H9 (cell line): ENCODE measurements at regions not wholly inside any gene's neighbourhood (a gene's known extent, or its start where the extent isn't known, plus 50 kb on each side); places are given as distances from the start of the nearest gene placed in this dataset.

ENCODE experiments used
- DNase-seq: peaks from one replicate; pipeline ENCODE4 v3.0.0-alpha.2; 2017
- H2AFZ ChIP-seq: one replicate; pipeline ENCODE4 v1.6.1; 2013; ENCODE audit warnings: mild to moderate bottlenecking, low read length, control low read depth, moderate library complexity
- H2AK5ac ChIP-seq: 2 replicates; pipeline ENCODE4 v1.6.1; 2013; ENCODE audit warnings: low read length, control low read depth, mixed read lengths; ENCODE audit not compliant: insufficient read length
- H2BK120ac ChIP-seq: one replicate; pipeline ENCODE4 v1.6.1; 2013; ENCODE audit warnings: low read depth, mild to moderate bottlenecking, low read length, control low read depth, inconsistent platforms; ENCODE audit not compliant: poor library complexity, severe bottlenecking
- H2BK12ac ChIP-seq: 2 replicates; pipeline ENCODE4 v1.6.1; 2013; ENCODE audit warnings: low read length, control low read depth, mixed read lengths, low read depth; ENCODE audit not compliant: insufficient read length
- H2BK15ac ChIP-seq: 2 replicates; pipeline ENCODE4 v1.6.1; 2013; ENCODE audit warnings: low read depth, low read length, control low read depth
- H2BK20ac ChIP-seq: one replicate; pipeline ENCODE4 v1.6.1; 2013; ENCODE audit warnings: low read depth, mild to moderate bottlenecking, low read length, control low read depth, inconsistent platforms; ENCODE audit not compliant: poor library complexity, severe bottlenecking
- H2BK5ac ChIP-seq: 2 replicates; pipeline ENCODE4 v1.6.1; 2013; ENCODE audit warnings: low read length, control low read depth, mixed read lengths; ENCODE audit not compliant: insufficient read length
- H3K14ac ChIP-seq: 2 replicates; pipeline ENCODE4 v1.6.1; 2013; ENCODE audit warnings: low read length, control low read depth; ENCODE audit not compliant: insufficient read depth
- H3K18ac ChIP-seq: 2 replicates; pipeline ENCODE4 v1.6.1; 2013; ENCODE audit warnings: low read depth, mild to moderate bottlenecking, mixed read lengths, low read length, control low read depth; ENCODE audit not compliant: insufficient read length
- H3K23ac ChIP-seq: 2 replicates; pipeline ENCODE4 v1.6.1; 2013; ENCODE audit warnings: low read length, control low read depth, mixed read lengths, low read depth; ENCODE audit not compliant: insufficient read length
- H3K23me2 ChIP-seq: 2 replicates; pipeline ENCODE4 v1.6.1; 2013; ENCODE audit warnings: low read depth, mild to moderate bottlenecking, mixed read lengths, low read length, control low read depth; ENCODE audit not compliant: insufficient read length, poor library complexity, severe bottlenecking
- H3K27ac ChIP-seq: 2 replicates; pipeline ENCODE4 v1.5.1; 2013; ENCODE audit warnings: low read length, control low read depth, mixed read lengths, low read depth; ENCODE audit not compliant: insufficient read length
- H3K27me3 ChIP-seq: 2 replicates; pipeline ENCODE4 v1.6.1; 2013; ENCODE audit warnings: low read length, control low read depth, inconsistent platforms; ENCODE audit not compliant: insufficient read depth
- H3K4ac ChIP-seq: 2 replicates; pipeline ENCODE4 v1.6.1; 2013; ENCODE audit warnings: low read depth, mild to moderate bottlenecking, control low read depth, inconsistent platforms, low read length, moderate library complexity
- H3K4me1 ChIP-seq: 2 replicates; pipeline ENCODE4 v1.6.1; 2013; ENCODE audit warnings: low read length, control low read depth, inconsistent platforms; ENCODE audit not compliant: insufficient read depth
- H3K4me2 ChIP-seq: 2 replicates; pipeline ENCODE4 v1.6.1; 2013; ENCODE audit warnings: low read length, control low read depth, mixed read lengths; ENCODE audit not compliant: insufficient read length, insufficient read depth
- H3K56ac ChIP-seq: 2 replicates; pipeline ENCODE4 v1.6.1; 2013; ENCODE audit warnings: low read depth, mild to moderate bottlenecking, mixed read lengths, low read length, control low read depth; ENCODE audit not compliant: insufficient read length
- H3K79me1 ChIP-seq: 2 replicates; pipeline ENCODE4 v1.6.1; 2013; ENCODE audit warnings: low read depth, mild to moderate bottlenecking, moderate library complexity, low read length, control low read depth, inconsistent platforms; ENCODE audit not compliant: insufficient read depth, poor library complexity, severe bottlenecking
- H3K79me2 ChIP-seq: 2 replicates; pipeline ENCODE4 v1.6.1; 2013; ENCODE audit warnings: low read length, control low read depth, inconsistent platforms; ENCODE audit not compliant: insufficient read depth
- H3K9ac ChIP-seq: 2 replicates; pipeline ENCODE4 v1.6.1; 2013; ENCODE audit warnings: low read length, control low read depth, mixed read lengths; ENCODE audit not compliant: insufficient read length; ENCODE audit errors: extremely low read depth
- H3K9me3 ChIP-seq: one replicate; pipeline ENCODE4 v1.6.1; 2013; ENCODE audit warnings: low read depth, low read length, inconsistent platforms; ENCODE audit not compliant: control insufficient read depth
- H3T11ph ChIP-seq: one replicate; pipeline ENCODE4 v1.6.1; 2013; ENCODE audit warnings: mild to moderate bottlenecking, low read length, control low read depth, inconsistent platforms
- H4K20me1 ChIP-seq: one replicate; pipeline ENCODE4 v1.6.1; 2013; ENCODE audit not compliant: control insufficient read depth, insufficient read length, insufficient read depth
- H4K5ac ChIP-seq: 2 replicates; pipeline ENCODE4 v1.6.1; 2013; ENCODE audit warnings: low read depth, mild to moderate bottlenecking, mixed read lengths, low read length, control low read depth; ENCODE audit not compliant: insufficient read length
- H4K8ac ChIP-seq: replicated peaks from 2 replicates; pipeline ENCODE4 v1.6.1; 2013; ENCODE audit warnings: low read length, control low read depth, mixed read lengths, low read depth; ENCODE audit not compliant: insufficient read length
- H4K91ac ChIP-seq: 2 replicates; pipeline ENCODE4 v1.6.1; 2013; ENCODE audit warnings: low read depth, mild to moderate bottlenecking, moderate library complexity, mixed read lengths, low read length, control low read depth; ENCODE audit not compliant: insufficient read length
- H3K27ac Mint-ChIP-seq, 3 experiments: 2 replicates in 2 of 3; 3 replicates in 1 of 3; pipeline ENCODE4 v1.8.0; 2020 to 2021; ENCODE audit warnings: mixed read lengths in 3 of 3, mild to moderate bottlenecking in 1 of 3, moderate library complexity in 1 of 3
- H3K27me3 Mint-ChIP-seq: 2 replicates; pipeline ENCODE4 v1.8.0; 2021; ENCODE audit warnings: low read depth, mild to moderate bottlenecking, moderate library complexity, mixed read lengths
- H3K36me3 Mint-ChIP-seq, 3 experiments: 2 replicates in 2 of 3; 3 replicates in 1 of 3; pipeline ENCODE4 v1.8.0; 2020 to 2021; ENCODE audit warnings: low read depth in 3 of 3, mixed read lengths in 3 of 3; ENCODE audit not compliant: insufficient read depth in 1 of 3
- H3K4me1 Mint-ChIP-seq, 2 experiments: 2 replicates each; pipeline ENCODE4 v1.8.0; 2020; ENCODE audit warnings: mixed read lengths in 2 of 2
- H3K4me3 Mint-ChIP-seq, 2 experiments: 2 replicates in 1 of 2; 3 replicates in 1 of 2; pipeline ENCODE4 v1.8.0; 2020 to 2021; ENCODE audit warnings: mild to moderate bottlenecking in 2 of 2, mixed read lengths in 2 of 2, moderate library complexity in 1 of 2
- H3K9me3 Mint-ChIP-seq, 2 experiments: 2 replicates in 1 of 2; 3 replicates in 1 of 2; pipeline ENCODE4 v1.8.0; 2020; ENCODE audit warnings: mild to moderate bottlenecking in 2 of 2, mixed read lengths in 2 of 2, moderate library complexity in 1 of 2
- WGBS: extraction: QIAGEN DNeasy Blood & Tissue Kit; methylation state at CpG from one replicate; pipeline ENCODE4 v1.1.7; 2013; ENCODE audit warnings: missing lambda C conversion rate, low lambda C conversion rate, mixed read lengths; ENCODE audit not compliant: insufficient read length; ENCODE audit errors: extremely low coverage; 5-methylcytosine and 5-hydroxymethylcytosine counted together
- TF ChIP-seq, protein P1 (sequence below): fragments of 200-600 bp; sonication (generic); conservative IDR thresholded peaks from 3 replicates; pipeline ENCODE4 v1.8.0; 2021; ENCODE audit warnings: antibody characterized with exemption, mild to moderate bottlenecking

DNA sequence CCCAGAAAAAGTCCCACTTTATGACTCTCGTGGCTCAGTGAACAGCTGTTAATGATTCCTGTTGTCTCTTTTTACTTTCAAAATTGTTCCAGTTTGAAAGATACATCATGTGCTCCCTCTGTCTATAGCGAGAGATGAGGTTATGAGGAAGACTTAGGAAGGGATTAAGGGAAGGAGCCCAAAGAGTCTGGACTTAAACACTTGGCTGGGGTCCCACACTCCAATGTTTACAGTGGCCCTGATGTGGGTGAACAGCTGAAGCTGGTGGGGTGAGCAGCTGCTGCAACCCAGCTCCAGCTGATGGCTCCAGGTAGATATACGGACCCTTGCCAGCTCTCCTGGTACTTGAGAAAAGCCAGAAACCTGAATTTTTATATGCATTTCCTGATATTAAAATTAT, 84.5 kb upstream of the PLET1 start:
- no peaks in the 10 kb centered on the region for H3K4me1 ChIP-seq
- no peaks in the 10 kb centered on the region for H3K36me3 Mint-ChIP-seq
- no peak overlapping the region for H2BK12ac ChIP-seq
- no peak overlapping the region for H3K14ac ChIP-seq
- H4K20me1 ChIP-seq, result no peaks in the 10 kb centered on the region
- no peaks in the 10 kb centered on the region for H3K9me3 Mint-ChIP-seq
- H3K27me3 Mint-ChIP-seq, result 0 out of 2 replicates have a peak, but pooled peaks cover 4% of the 10 kb centered on the region
- no peak overlapping the region for H3K4ac ChIP-seq
- H4K5ac ChIP-seq, result no peak overlapping the region
- no peak overlapping the region for H3K18ac ChIP-seq
- no peak overlapping the region for H2BK20ac ChIP-seq
- no peak overlapping the region for H3K4me3 Mint-ChIP-seq
- H4K91ac ChIP-seq, result no peak overlapping the region
- H3K27ac ChIP-seq, result no peak overlapping the region
- H2AK5ac ChIP-seq, result no peak overlapping the region
- no peak overlapping the region for H3K23ac ChIP-seq
- no peak overlapping the region for H4K8ac ChIP-seq
- H3K4me1 Mint-ChIP-seq, result peaks cover 7 to 10% of the 10 kb centered on the region in 2 experiments; a peak in 3 of 4 replicates
- H3K79me1 ChIP-seq, result no peaks in the 10 kb centered on the region
- H3K27me3 ChIP-seq, result no peaks in the 10 kb centered on the region
- no peak overlapping the region for H2BK5ac ChIP-seq
- no peak overlapping the region for H2AFZ ChIP-seq
- H3K9ac ChIP-seq, result no peak overlapping the region
- peak overlapping the region in 1 of 3 experiments; percentile 21; a peak in 1 of 7 replicates for H3K27ac Mint-ChIP-seq
- H2BK15ac ChIP-seq, result no peak overlapping the region
- H3T11ph ChIP-seq, result no peak overlapping the region
- no peaks in the 10 kb centered on the region for H3K23me2 ChIP-seq
- H3K79me2 ChIP-seq, result no peaks in the 10 kb centered on the region
- TF ChIP-seq, protein P1, sequence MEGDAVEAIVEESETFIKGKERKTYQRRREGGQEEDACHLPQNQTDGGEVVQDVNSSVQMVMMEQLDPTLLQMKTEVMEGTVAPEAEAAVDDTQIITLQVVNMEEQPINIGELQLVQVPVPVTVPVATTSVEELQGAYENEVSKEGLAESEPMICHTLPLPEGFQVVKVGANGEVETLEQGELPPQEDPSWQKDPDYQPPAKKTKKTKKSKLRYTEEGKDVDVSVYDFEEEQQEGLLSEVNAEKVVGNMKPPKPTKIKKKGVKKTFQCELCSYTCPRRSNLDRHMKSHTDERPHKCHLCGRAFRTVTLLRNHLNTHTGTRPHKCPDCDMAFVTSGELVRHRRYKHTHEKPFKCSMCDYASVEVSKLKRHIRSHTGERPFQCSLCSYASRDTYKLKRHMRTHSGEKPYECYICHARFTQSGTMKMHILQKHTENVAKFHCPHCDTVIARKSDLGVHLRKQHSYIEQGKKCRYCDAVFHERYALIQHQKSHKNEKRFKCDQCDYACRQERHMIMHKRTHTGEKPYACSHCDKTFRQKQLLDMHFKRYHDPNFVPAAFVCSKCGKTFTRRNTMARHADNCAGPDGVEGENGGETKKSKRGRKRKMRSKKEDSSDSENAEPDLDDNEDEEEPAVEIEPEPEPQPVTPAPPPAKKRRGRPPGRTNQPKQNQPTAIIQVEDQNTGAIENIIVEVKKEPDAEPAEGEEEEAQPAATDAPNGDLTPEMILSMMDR, result no peak
- H3K9me3 ChIP-seq, result no peaks in the 10 kb centered on the region
- H3K4me2 ChIP-seq, result no peak overlapping the region
- H3K56ac ChIP-seq, result no peak overlapping the region
- no peak overlapping the region for H2BK120ac ChIP-seq
- DNase-seq, result no peak
- no CpG with 5 or more reads among the region's 3 CpGs for WGBS
